Neuronal stem cell (in vitro differentiated cells): ENCODE measurements at regions not wholly inside any gene's neighbourhood (a gene's known extent, or its start where the extent isn't known, plus 50 kb on each side); places are given as distances from the start of the nearest gene placed in this dataset.
"Not testable (repeated sequence)": the region's sequence is repeated elsewhere in the genome, so short reads cannot be mapped to it uniquely, and the experiment has no call there.

Experiments used
- DNase-seq: peaks from one replicate; pipeline ENCODE4 v3.0.0-alpha.2; 2013; ENCODE audit warnings: low spot score
- H2AFZ ChIP-seq: one replicate; pipeline ENCODE4 v1.6.1; 2013; ENCODE audit warnings: mild to moderate bottlenecking, low read length, inconsistent platforms
- H2AK5ac ChIP-seq: 2 replicates; pipeline ENCODE4 v1.6.1; 2013; ENCODE audit warnings: low read depth, mild to moderate bottlenecking, inconsistent platforms, low read length, moderate library complexity, mixed read lengths
- H2BK120ac ChIP-seq: 2 replicates; pipeline ENCODE4 v1.6.1; 2013; ENCODE audit warnings: low read depth, mild to moderate bottlenecking, inconsistent platforms, low read length, moderate library complexity, mixed read lengths
- H2BK12ac ChIP-seq: one replicate; pipeline ENCODE4 v1.6.1; 2013; ENCODE audit warnings: low read length, inconsistent platforms
- H2BK15ac ChIP-seq: 2 replicates; pipeline ENCODE4 v1.6.1; 2013; ENCODE audit warnings: mild to moderate bottlenecking, low read length, inconsistent platforms, mixed read lengths
- H2BK5ac ChIP-seq: one replicate; pipeline ENCODE4 v1.6.1; 2013; ENCODE audit warnings: inconsistent platforms, mild to moderate bottlenecking, low read length, moderate library complexity
- H3K14ac ChIP-seq: one replicate; pipeline ENCODE4 v1.6.1; 2013; ENCODE audit warnings: low read length, inconsistent platforms
- H3K18ac ChIP-seq: 2 replicates; pipeline ENCODE4 v1.6.1; 2013; ENCODE audit warnings: low read length, inconsistent platforms
- H3K23ac ChIP-seq: 2 replicates; pipeline ENCODE4 v1.6.1; 2013; ENCODE audit warnings: low read depth, mild to moderate bottlenecking, mixed read lengths, low read length, inconsistent platforms; ENCODE audit not compliant: poor library complexity
- H3K27ac ChIP-seq: replicated peaks from 3 replicates; pipeline ENCODE4 v1.5.1; 2013; ENCODE audit warnings: low read length, inconsistent platforms
- H3K27me3 ChIP-seq, 3 experiments: 2 replicates each; pipeline ENCODE4 v1.6.1; 2013; ENCODE audit warnings: low read length in 3 of 3, mild to moderate bottlenecking in 2 of 3, inconsistent platforms in 1 of 3, low read depth in 1 of 3, mixed read lengths in 1 of 3, moderate library complexity in 1 of 3; ENCODE audit not compliant: control insufficient read depth in 3 of 3, insufficient read depth in 3 of 3
- H3K36me3 ChIP-seq, 2 donors: replicated peaks in 1 of 2; 2 replicates each; pipeline ENCODE4 v1.6.1; 2013; ENCODE audit warnings: low read length in 2 of 2; ENCODE audit not compliant: control insufficient read depth in 2 of 2, insufficient read depth in 2 of 2
- H3K4ac ChIP-seq: 2 replicates; pipeline ENCODE4 v1.6.1; 2013; ENCODE audit warnings: inconsistent platforms, mild to moderate bottlenecking, low read length, moderate library complexity
- H3K4me1 ChIP-seq, 2 donors: 1 replicate in 1 of 2; 2 replicates in 1 of 2; pipeline ENCODE4 v1.6.1; 2013; ENCODE audit warnings: low read length in 2 of 2, low read depth in 1 of 2; ENCODE audit not compliant: control insufficient read depth in 2 of 2, insufficient read depth in 1 of 2
- H3K4me2 ChIP-seq: one replicate; pipeline ENCODE4 v1.6.1; 2013; ENCODE audit warnings: mild to moderate bottlenecking, low read length, inconsistent platforms; ENCODE audit not compliant: insufficient read depth, poor library complexity, severe bottlenecking
- H3K4me3 ChIP-seq, 2 donors: 2 replicates each; pipeline ENCODE4 v1.5.1; 2013; ENCODE audit warnings: low read length in 2 of 2, mild to moderate bottlenecking in 2 of 2, inconsistent platforms in 1 of 2, moderate library complexity in 1 of 2
- H3K79me1 ChIP-seq: one replicate; pipeline ENCODE4 v1.6.1; 2013; ENCODE audit warnings: low read depth, mild to moderate bottlenecking, inconsistent platforms, low read length, moderate library complexity
- H3K9ac ChIP-seq: one replicate; pipeline ENCODE4 v1.6.1; 2013; ENCODE audit warnings: mild to moderate bottlenecking, low read depth, low read length, inconsistent platforms; ENCODE audit not compliant: poor library complexity
- H3K9me3 ChIP-seq, 2 donors: replicated peaks in 1 of 2; 2 replicates each; pipeline versions ENCODE3 to v1.6.1; 2013; ENCODE audit warnings: low read length in 2 of 2, mild to moderate bottlenecking in 2 of 2, inconsistent platforms in 1 of 2, low read depth in 1 of 2, mixed read lengths in 1 of 2, moderate library complexity in 1 of 2; ENCODE audit not compliant: control insufficient read depth in 2 of 2, insufficient read depth in 1 of 2
- H4K8ac ChIP-seq: one replicate; pipeline ENCODE4 v1.6.1; 2013; ENCODE audit warnings: low read depth, mild to moderate bottlenecking, inconsistent platforms, low read length, moderate library complexity
- H4K91ac ChIP-seq: one replicate; pipeline ENCODE4 v1.6.1; 2013; ENCODE audit warnings: low read length, low read depth, mild to moderate bottlenecking, inconsistent platforms; ENCODE audit not compliant: poor library complexity
- WGBS, 2 donors: extraction: QIAGEN DNeasy Blood & Tissue Kit; methylation state at CpG; one replicate each; pipeline ENCODE4 v1.1.7; 2013; ENCODE audit warnings: missing lambda C conversion rate in 2 of 2, mixed read lengths in 1 of 2; ENCODE audit not compliant: insufficient read length in 2 of 2, insufficient replicate concordance in 1 of 2; ENCODE audit errors: extremely low coverage in 2 of 2; 5-methylcytosine and 5-hydroxymethylcytosine counted together

DNA sequence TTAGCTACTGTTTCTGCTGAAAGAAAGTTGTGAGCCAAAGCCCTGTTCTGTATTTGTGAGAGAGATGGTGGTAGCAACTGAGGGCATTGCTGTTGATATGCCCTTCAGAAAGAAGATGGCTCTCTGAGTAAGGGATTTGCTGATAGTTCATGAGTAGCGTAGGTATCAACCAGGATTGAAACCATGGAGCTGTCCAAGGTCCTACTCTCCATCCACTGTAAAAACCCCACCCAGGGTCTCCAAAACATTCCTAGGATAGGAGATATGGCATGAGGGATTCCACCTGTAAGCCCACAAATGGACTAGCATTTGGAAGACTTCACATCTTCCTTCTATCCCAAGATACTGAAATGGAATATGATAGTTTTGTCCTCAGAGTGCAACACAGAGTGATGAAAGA lies 277.1 kb upstream of the PRKX start:
- Histone ChIP-seq H3K9ac (no peak overlapping the region), H3K9me3 (no peaks in the 10 kb centered on the region), H3K4me2 (no peak overlapping the region), H3K4me1 (no peaks in the 10 kb centered on the region), H3K36me3 (no peaks in the 10 kb centered on the region), H3K4me3 (no peak overlapping the region), H3K14ac (no peak overlapping the region), H3K23ac (no peak overlapping the region), H4K91ac (no peak overlapping the region), H2AK5ac (no peak overlapping the region), H3K27me3 (no peaks in the 10 kb centered on the region), H3K79me1 (no peaks in the 10 kb centered on the region), H3K27ac (no peak overlapping the region), H2BK15ac (no peak overlapping the region), H4K8ac (no peak overlapping the region), H2AFZ (no peak overlapping the region), H3K4ac (no peak overlapping the region), H2BK120ac (no peak overlapping the region), H2BK12ac (no peak overlapping the region), H3K18ac (no peak overlapping the region), H2BK5ac (no peak overlapping the region)
- peak; percentile 3 for DNase-seq
- WGBS, 2 donors: no CpG with 5 or more reads among the region's 1 CpG

DNA sequence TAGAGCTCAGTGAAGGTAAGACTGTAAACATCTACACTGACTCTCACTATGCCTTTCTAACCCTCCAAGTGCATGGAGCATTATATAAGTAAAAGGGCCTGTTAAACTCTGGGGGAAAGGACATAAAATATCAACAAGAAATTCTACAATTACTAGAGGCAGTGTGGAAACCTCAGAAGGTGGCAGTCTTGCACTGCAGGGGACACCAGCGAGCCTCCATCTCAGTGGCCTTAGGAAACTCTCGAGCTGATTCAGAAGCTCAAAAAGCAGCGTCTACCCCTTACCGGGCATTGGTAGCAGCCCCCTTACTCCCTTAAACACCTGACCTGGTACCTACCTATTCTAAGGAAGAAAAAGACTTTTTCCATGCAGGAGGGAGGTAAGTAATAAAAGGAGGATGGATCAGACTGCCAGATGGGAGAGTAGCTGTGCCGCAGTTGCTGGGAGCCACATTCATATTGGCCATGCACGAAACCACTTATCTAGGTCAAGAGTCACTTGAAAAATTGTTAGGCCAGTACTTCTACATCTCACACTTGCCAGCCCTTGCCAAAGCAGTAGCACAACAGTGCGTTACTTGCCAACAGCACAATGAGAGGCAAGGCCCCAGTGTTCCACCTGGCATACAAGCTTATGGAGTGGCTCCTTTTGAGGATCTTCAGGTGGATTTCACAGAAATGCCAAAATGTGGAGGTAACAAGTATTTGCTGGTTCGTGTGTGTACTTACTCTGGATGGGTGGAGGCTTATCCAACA lies 258.8 kb upstream of the PRKX start:
- not testable (repeated sequence) for H3K4me3 ChIP-seq, H3K18ac ChIP-seq, H2AK5ac ChIP-seq, H3K27ac ChIP-seq, H3K36me3 ChIP-seq, H3K4me2 ChIP-seq, H3K4me1 ChIP-seq, H4K91ac ChIP-seq, H3K79me1 ChIP-seq, H2AFZ ChIP-seq, H2BK5ac ChIP-seq, H3K4ac ChIP-seq, H2BK12ac ChIP-seq, H3K27me3 ChIP-seq, H3K9ac ChIP-seq, H2BK15ac ChIP-seq, DNase-seq, H3K23ac ChIP-seq, H4K8ac ChIP-seq, H3K14ac ChIP-seq, H3K9me3 ChIP-seq, H2BK120ac ChIP-seq
- WGBS, 2 donors: no CpG with 5 or more reads among the region's 8 CpGs

DNA sequence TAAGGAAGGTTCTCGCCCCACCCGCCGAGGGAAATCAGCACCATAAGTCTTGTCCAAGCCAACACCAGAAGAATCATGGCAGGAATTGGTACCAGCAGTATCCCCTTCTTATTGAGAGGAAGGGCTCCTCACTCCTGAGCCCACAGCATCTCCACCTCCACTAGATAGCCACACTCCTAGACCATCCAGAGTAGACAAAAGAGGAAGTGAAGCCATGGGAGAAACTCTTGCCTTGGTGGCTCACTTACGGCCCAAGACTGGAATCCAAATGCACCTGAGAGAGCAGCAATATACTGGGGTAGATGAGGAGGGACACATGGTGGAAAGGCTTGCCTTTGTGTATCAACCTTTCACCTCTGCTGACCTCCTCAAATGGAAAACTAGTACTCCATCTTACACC lies 255.3 kb upstream of the PRKX start:
- Histone ChIP-seq H3K9me3 (no peaks in the 10 kb centered on the region), H2BK120ac (no peak overlapping the region), H2AFZ (no peak overlapping the region), H3K4me1 (no peaks in the 10 kb centered on the region), H3K4me3 (no peak overlapping the region), H3K14ac (no peak overlapping the region), H4K8ac (no peak overlapping the region), H3K36me3 (no peaks in the 10 kb centered on the region), H4K91ac (no peak overlapping the region), H3K4me2 (no peak overlapping the region), H3K27ac (no peak overlapping the region), H2AK5ac (no peak overlapping the region), H2BK12ac (no peak overlapping the region), H3K18ac (no peak overlapping the region), H3K79me1 (no peaks in the 10 kb centered on the region), H3K9ac (no peak overlapping the region), H2BK15ac (no peak overlapping the region), H3K23ac (no peak overlapping the region), H3K27me3 (no peaks in the 10 kb centered on the region), H2BK5ac (no peak overlapping the region), H3K4ac (no peak overlapping the region)
- WGBS, 2 donors: no CpG with 5 or more reads among the region's 4 CpGs
- no peak for DNase-seq

DNA sequence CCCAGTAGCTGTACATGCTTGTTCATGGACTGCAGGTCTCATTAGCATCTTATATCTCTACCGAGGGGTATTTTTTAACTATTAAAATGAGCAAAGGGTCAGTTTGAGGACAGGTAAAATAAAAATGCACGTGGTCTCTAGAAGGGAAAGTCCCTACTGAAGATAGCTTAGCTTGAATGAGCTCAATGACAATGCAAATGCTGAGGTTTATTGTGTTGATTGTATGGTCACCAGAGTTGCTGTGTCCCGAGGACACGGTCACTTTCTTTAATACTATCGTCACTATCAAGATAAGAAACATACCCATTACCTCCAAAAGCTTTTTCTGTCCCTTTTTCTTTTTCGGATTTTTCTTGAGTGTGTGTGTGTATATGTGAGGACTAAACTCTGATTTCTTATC lies 250.5 kb upstream of the PRKX start:
- Histone ChIP-seq H3K4me2 (no peak overlapping the region), H3K9ac (no peak overlapping the region), H3K4me1 (no peaks in the 10 kb centered on the region), H2BK5ac (no peak overlapping the region), H3K27ac (no peak overlapping the region), H2BK15ac (no peak overlapping the region), H4K91ac (no peak overlapping the region), H2AFZ (no peak overlapping the region), H3K23ac (no peak overlapping the region), H3K18ac (no peak overlapping the region), H3K27me3 (no peaks in the 10 kb centered on the region), H3K36me3 (no peaks in the 10 kb centered on the region), H2BK120ac (no peak overlapping the region), H2AK5ac (no peak overlapping the region), H3K9me3 (no peaks in the 10 kb centered on the region), H4K8ac (no peak overlapping the region), H3K4ac (no peak overlapping the region), H3K4me3 (no peak overlapping the region), H3K14ac (no peak overlapping the region), H3K79me1 (no peaks in the 10 kb centered on the region), H2BK12ac (no peak overlapping the region)
- no CpG with 5 or more reads among the region's 6 CpGs for WGBS, 2 donors
- no peak for DNase-seq
